GM12878 (cell line): ENCODE measurements at regions not wholly inside any gene's neighbourhood (a gene's known extent, or its start where the extent isn't known, plus 50 kb on each side); places are given as distances from the start of the nearest gene placed in this dataset.

Experiments used
- ATAC-seq: fragments of 200-7000 bp; cut with Tn5 transposase; 3 replicates; pipeline ENCODE4 v1.9.1; 2020; ENCODE audit warnings: mild to moderate bottlenecking, moderate library complexity
- BruUV-seq: library from RNA; stranded (reverse); fragments of 400-500 nt; replicated peaks from 2 replicates; lab custom pipeline; 2021; lab: Mats Ljungman, UMichigan
- CTCF ChIA-PET: fragments of 300-600 bp; sonication (Branson Sonifier 250); formaldehyde crosslinking; extraction: SDS; loops from one replicate; lab custom pipeline; 2021; ENCODE audit warnings: inconsistent platforms; lab: Yijun Ruan, JAX
- POLR2A ChIA-PET: fragments of 350-600 bp; formaldehyde crosslinking; extraction: SDS; loops from one replicate; lab custom pipeline; 2021; ENCODE audit warnings: inconsistent platforms; lab: Charles Lee
- RAD21 ChIA-PET: fragments of 300-600 bp; sonication (Branson Sonifier 250); formaldehyde crosslinking; loops from one replicate; lab custom pipeline; 2023; ENCODE audit warnings: antibody characterized with exemption; ENCODE audit not compliant: unreplicated experiment; lab: Charles Lee
- SMC1A ChIA-PET: fragments of 300-600 bp; sonication (Branson Sonifier 250); formaldehyde crosslinking; loops from one replicate; lab custom pipeline; 2023; ENCODE audit not compliant: unreplicated experiment, uncharacterized antibody; lab: Charles Lee
- DNase-seq: peaks from one replicate; pipeline ENCODE4 v3.0.0-alpha.2; 2011; ENCODE audit warnings: low read depth, low spot score
- FAIRE-seq: peaks from 3 replicates; lab custom pipeline; 2011; peaks lifted over from hg19 to GRCh38; lab: Jason Lieb, UNC
- H2AFZ ChIP-seq: 2 replicates; pipeline ENCODE4 v1.6.0; 2011; ENCODE audit warnings: low read depth, low read length, control low read depth; ENCODE audit not compliant: control insufficient read depth
- H3K27ac ChIP-seq: 2 replicates; pipeline ENCODE4 v1.5.1; 2011; ENCODE audit warnings: control low read depth; ENCODE audit not compliant: control insufficient read depth, insufficient read depth
- H3K27me3 ChIP-seq, 2 experiments: replicated peaks in 1 of 2; 2 replicates each; pipeline versions ENCODE4 v1.6.0 to v1.6.1; 2011; ENCODE audit warnings: low read length in 1 of 2; ENCODE audit not compliant: control insufficient read depth in 2 of 2, insufficient read depth in 2 of 2
- H3K36me3 ChIP-seq, 2 experiments: 2 replicates each; pipeline ENCODE4 v1.5.1; 2011; ENCODE audit warnings: low read length in 1 of 2; ENCODE audit not compliant: control insufficient read depth in 2 of 2, insufficient read depth in 2 of 2
- H3K4me1 ChIP-seq: 2 replicates; pipeline ENCODE4 v1.6.1; 2011; ENCODE audit warnings: mild to moderate bottlenecking, low read length, moderate library complexity, mixed read lengths; ENCODE audit not compliant: control insufficient read depth, insufficient read depth
- H3K4me2 ChIP-seq: 2 replicates; pipeline ENCODE4 v1.6.0; 2011; ENCODE audit warnings: control low read depth; ENCODE audit not compliant: control insufficient read depth, insufficient read depth
- H3K4me3 ChIP-seq: fragments of 200-600 bp; sonication (generic); 2 replicates; pipeline ENCODE4 v1.5.1; 2016
- H3K79me2 ChIP-seq: 2 replicates; pipeline ENCODE4 v1.6.0; 2011; ENCODE audit warnings: low read length; ENCODE audit not compliant: control insufficient read depth, insufficient read depth
- H3K9ac ChIP-seq: 2 replicates; pipeline ENCODE4 v1.8.0; 2011; ENCODE audit warnings: low read length, control low read depth, mixed read lengths; ENCODE audit not compliant: control insufficient read depth, insufficient read depth
- H3K9me3 ChIP-seq: replicated peaks from 3 replicates; pipeline ENCODE4 v1.5.1; 2011; ENCODE audit warnings: mild to moderate bottlenecking, low read length; ENCODE audit not compliant: control insufficient read depth, insufficient read depth
- H4K20me1 ChIP-seq: 2 replicates; pipeline ENCODE4 v1.6.0; 2011; ENCODE audit not compliant: control insufficient read depth, insufficient read depth
- ATF7 ChIP-seq: fragments of 450-650 bp; IDR thresholded peaks from 2 replicates; pipeline ENCODE4 v1.6.1; 2016; ENCODE audit warnings: low read depth, mild to moderate bottlenecking
- BRCA1 ChIP-seq: IDR thresholded peaks from 2 replicates; pipeline ENCODE4 v1.6.1; 2011; ENCODE audit warnings: low read depth, low read length, improper control_type of control experiment
- CBFB ChIP-seq: IDR thresholded peaks from 2 replicates; pipeline ENCODE4 v1.6.1; 2016; ENCODE audit warnings: antibody characterized with exemption, low read depth
- CREB1 ChIP-seq: IDR thresholded peaks from 2 replicates; pipeline ENCODE4 v1.6.1; 2012; ENCODE audit warnings: low read depth, mild to moderate bottlenecking, inconsistent platforms
- EP300 ChIP-seq, 2 experiments: fragments of 150-350 bp in 1 of 2; IDR thresholded peaks; 2 replicates each; pipeline ENCODE4 v1.6.1; 2011 to 2012; ENCODE audit warnings: low read depth in 2 of 2, low read length in 2 of 2, borderline replicate concordance in 1 of 2, improper control_type of control experiment in 1 of 2, inconsistent platforms in 1 of 2; ENCODE audit not compliant: control insufficient read depth in 1 of 2
- EZH2 ChIP-seq: IDR thresholded peaks from 2 replicates; pipeline ENCODE4 v1.6.1; 2012; ENCODE audit warnings: low read depth, mild to moderate bottlenecking, control low read depth, inconsistent platforms, low read length, borderline replicate concordance; ENCODE audit not compliant: control insufficient read depth
- GABPA ChIP-seq: IDR thresholded peaks from 2 replicates; pipeline ENCODE4 v1.6.1; 2014; ENCODE audit warnings: antibody characterized with exemption, low read depth, mild to moderate bottlenecking, inconsistent platforms
- IRF4 ChIP-seq: IDR thresholded peaks from 2 replicates; pipeline ENCODE4 v1.6.1; 2011; ENCODE audit warnings: low read depth, low read length
- JUND ChIP-seq: IDR thresholded peaks from 2 replicates; pipeline ENCODE4 v1.6.1; 2012; ENCODE audit warnings: low read depth, mild to moderate bottlenecking, low read length, improper control_type of control experiment, moderate library complexity
- MYB ChIP-seq: fragments of 150-350 bp; IDR thresholded peaks from 2 replicates; pipeline ENCODE4 v1.6.1; 2014; ENCODE audit warnings: mild to moderate bottlenecking, low read depth, low read length, borderline replicate concordance
- NFYA ChIP-seq: IDR thresholded peaks from 2 replicates; pipeline ENCODE4 v1.6.1; 2011; ENCODE audit warnings: low read depth, mild to moderate bottlenecking, low read length, improper control_type of control experiment, borderline replicate concordance
- SMAD5 ChIP-seq: IDR thresholded peaks from 2 replicates; pipeline ENCODE4 v1.6.1; 2016; ENCODE audit warnings: antibody characterized with exemption, low read depth
- STAT3 ChIP-seq: IDR thresholded peaks from 2 replicates; pipeline ENCODE4 v1.6.1; 2011; ENCODE audit warnings: low read depth, low read length, improper control_type of control experiment
- ZBED1 ChIP-seq: IDR thresholded peaks from 2 replicates; pipeline ENCODE4 v1.6.1; 2016; ENCODE audit warnings: borderline replicate concordance
- ZNF24 ChIP-seq: fragments of 450-650 bp; IDR thresholded peaks from 2 replicates; pipeline ENCODE4 v1.6.1; 2017; ENCODE audit warnings: antibody characterized with exemption, mild to moderate bottlenecking
- WGBS: methylation state at CpG from one replicate; pipeline ENCODE4 v1.1.6; 2016; ENCODE audit warnings: low lambda C conversion rate; ENCODE audit not compliant: insufficient replicate concordance, insufficient coverage; ENCODE audit errors: missing lambda C conversion rate; 5-methylcytosine and 5-hydroxymethylcytosine counted together
- in situ Hi-C: fragments of 300-500 bp; cut with MboI; formaldehyde crosslinking; loops from 9 replicates; pipeline ENCODE4 v1.14.3; 2018; ENCODE audit warnings: mixed read lengths
- intact Hi-C: fragments of 100-400 bp; cut with micrococcal nuclease; formaldehyde crosslinking; loops from one replicate; pipeline ENCODE4 v1.14.2; 2022; ENCODE audit not compliant: unreplicated experiment
- TF ChIP-seq, protein P1 (sequence below): fragments of 450-650 bp; IDR thresholded peaks from 2 replicates; pipeline ENCODE4 v1.6.1; 2017; ENCODE audit warnings: antibody characterized with exemption, mild to moderate bottlenecking, moderate library complexity
- TF ChIP-seq, protein P2 (sequence below): fragments of 450-650 bp; IDR thresholded peaks from 2 replicates; pipeline ENCODE4 v1.6.1; 2018; ENCODE audit warnings: borderline replicate concordance, mild to moderate bottlenecking; ENCODE audit not compliant: partially characterized antibody

DNA sequence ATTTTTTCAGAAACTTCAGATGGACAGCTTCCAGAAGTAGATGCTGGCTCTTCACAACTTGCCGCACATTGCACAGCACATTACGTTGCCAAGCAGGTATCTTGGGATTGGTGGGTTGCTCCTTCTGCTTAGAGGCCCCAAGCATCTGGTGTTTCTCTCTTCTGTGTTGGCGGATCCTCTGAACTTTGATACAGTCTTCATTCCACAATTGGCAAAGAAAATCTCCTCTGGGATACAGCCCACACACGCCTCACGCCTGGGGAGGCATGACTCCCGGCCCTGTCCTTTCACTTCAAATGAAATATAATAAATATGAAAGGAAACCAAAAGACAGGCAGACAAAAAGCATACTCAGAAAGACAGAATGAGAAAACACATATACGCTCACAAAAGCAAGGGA is 72.3 kb upstream of the PPP2R5A start:
- no peaks in the 10 kb centered on the region for H3K9me3 ChIP-seq
- H3K36me3 ChIP-seq, result no peaks in the 10 kb centered on the region
- BruUV-seq, result no TSS peak
- ChIA-PET CTCF (interaction anchor here (1.0 kb wide), 1 partner anchor 17 kb away, joined by 3 read pairs; no protein-coding TSS in a partner anchor), POLR2A (interaction anchor here (0.6 kb wide), 1 partner anchor 9 kb away, joined by 4 read pairs; no protein-coding TSS in a partner anchor), RAD21 (interaction anchor here (0.6 kb wide), 1 partner anchor 299 kb away, joined by 3 read pairs; no protein-coding TSS in a partner anchor), SMC1A (interaction anchor here (0.6 kb wide), 1 partner anchor 116 kb away, joined by 4 read pairs; no protein-coding TSS in a partner anchor)
- H3K4me2 ChIP-seq, result no peak overlapping the region
- no peak overlapping the region for H3K27ac ChIP-seq
- no peak overlapping the region for H3K9ac ChIP-seq
- FAIRE-seq (no peak), DNase-seq (no peak), ATAC-seq (no peak)
- no peaks in the 10 kb centered on the region for H3K4me1 ChIP-seq
- in situ Hi-C loops, result no loop called here
- no peaks in the 10 kb centered on the region for H4K20me1 ChIP-seq
- H3K27me3 ChIP-seq, result no peaks in the 10 kb centered on the region
- no peak overlapping the region for H3K4me3 ChIP-seq
- intact Hi-C loops, result no loop called here
- H3K79me2 ChIP-seq, result no peaks in the 10 kb centered on the region
- 63% methylated on average over 7 of the region's 7 CpGs for WGBS
- TF ChIP-seq CBFB (no peak), ATF7 (no peak), SMAD5 (no peak), CREB1 (no peak), JUND (no peak), NFYA (no peak), EZH2 (no peak), BRCA1 (no peak), MYB (no peak), STAT3 (no peak), IRF4 (no peak), GABPA (no peak), ZNF24 (no peak), EP300 (IDR thresholded peaks at IDR 0.05; ENCODE audit: borderline replicate concordance in 1 of 2, control insufficient read depth in 1 of 2, low read depth in 2 of 2, low read length in 2 of 2) (no peak), ZBED1 (no peak)
- TF ChIP-seq, protein P1, sequence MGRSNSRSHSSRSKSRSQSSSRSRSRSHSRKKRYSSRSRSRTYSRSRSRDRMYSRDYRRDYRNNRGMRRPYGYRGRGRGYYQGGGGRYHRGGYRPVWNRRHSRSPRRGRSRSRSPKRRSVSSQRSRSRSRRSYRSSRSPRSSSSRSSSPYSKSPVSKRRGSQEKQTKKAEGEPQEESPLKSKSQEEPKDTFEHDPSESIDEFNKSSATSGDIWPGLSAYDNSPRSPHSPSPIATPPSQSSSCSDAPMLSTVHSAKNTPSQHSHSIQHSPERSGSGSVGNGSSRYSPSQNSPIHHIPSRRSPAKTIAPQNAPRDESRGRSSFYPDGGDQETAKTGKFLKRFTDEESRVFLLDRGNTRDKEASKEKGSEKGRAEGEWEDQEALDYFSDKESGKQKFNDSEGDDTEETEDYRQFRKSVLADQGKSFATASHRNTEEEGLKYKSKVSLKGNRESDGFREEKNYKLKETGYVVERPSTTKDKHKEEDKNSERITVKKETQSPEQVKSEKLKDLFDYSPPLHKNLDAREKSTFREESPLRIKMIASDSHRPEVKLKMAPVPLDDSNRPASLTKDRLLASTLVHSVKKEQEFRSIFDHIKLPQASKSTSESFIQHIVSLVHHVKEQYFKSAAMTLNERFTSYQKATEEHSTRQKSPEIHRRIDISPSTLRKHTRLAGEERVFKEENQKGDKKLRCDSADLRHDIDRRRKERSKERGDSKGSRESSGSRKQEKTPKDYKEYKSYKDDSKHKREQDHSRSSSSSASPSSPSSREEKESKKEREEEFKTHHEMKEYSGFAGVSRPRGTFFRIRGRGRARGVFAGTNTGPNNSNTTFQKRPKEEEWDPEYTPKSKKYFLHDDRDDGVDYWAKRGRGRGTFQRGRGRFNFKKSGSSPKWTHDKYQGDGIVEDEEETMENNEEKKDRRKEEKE, result no peak
- TF ChIP-seq, protein P2, sequence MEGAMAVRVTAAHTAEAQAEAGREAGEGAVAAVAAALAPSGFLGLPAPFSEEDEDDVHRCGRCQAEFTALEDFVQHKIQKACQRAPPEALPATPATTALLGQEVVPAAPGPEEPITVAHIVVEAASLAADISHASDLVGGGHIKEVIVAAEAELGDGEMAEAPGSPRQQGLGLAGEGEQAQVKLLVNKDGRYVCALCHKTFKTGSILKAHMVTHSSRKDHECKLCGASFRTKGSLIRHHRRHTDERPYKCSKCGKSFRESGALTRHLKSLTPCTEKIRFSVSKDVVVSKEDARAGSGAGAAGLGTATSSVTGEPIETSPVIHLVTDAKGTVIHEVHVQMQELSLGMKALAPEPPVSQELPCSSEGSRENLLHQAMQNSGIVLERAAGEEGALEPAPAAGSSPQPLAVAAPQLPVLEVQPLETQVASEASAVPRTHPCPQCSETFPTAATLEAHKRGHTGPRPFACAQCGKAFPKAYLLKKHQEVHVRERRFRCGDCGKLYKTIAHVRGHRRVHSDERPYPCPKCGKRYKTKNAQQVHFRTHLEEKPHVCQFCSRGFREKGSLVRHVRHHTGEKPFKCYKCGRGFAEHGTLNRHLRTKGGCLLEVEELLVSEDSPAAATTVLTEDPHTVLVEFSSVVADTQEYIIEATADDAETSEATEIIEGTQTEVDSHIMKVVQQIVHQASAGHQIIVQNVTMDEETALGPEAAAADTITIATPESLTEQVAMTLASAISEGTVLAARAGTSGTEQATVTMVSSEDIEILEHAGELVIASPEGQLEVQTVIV, result no peak
- no peak overlapping the region for H2AFZ ChIP-seq
